Neuronal stem cell (in vitro differentiated cells): ENCODE measurements at regions not wholly inside any gene's neighbourhood (a gene's known extent, or its start where the extent isn't known, plus 50 kb on each side); places are given as distances from the start of the nearest gene placed in this dataset.

ENCODE experiments used
- DNase-seq: peaks from one replicate; pipeline ENCODE4 v3.0.0-alpha.2; 2013; ENCODE audit warnings: low spot score
- H2AFZ ChIP-seq: one replicate; pipeline ENCODE4 v1.6.1; 2013; ENCODE audit warnings: mild to moderate bottlenecking, low read length, inconsistent platforms
- H2AK5ac ChIP-seq: 2 replicates; pipeline ENCODE4 v1.6.1; 2013; ENCODE audit warnings: low read depth, mild to moderate bottlenecking, inconsistent platforms, low read length, moderate library complexity, mixed read lengths
- H2BK120ac ChIP-seq: 2 replicates; pipeline ENCODE4 v1.6.1; 2013; ENCODE audit warnings: low read depth, mild to moderate bottlenecking, inconsistent platforms, low read length, moderate library complexity, mixed read lengths
- H2BK12ac ChIP-seq: one replicate; pipeline ENCODE4 v1.6.1; 2013; ENCODE audit warnings: low read length, inconsistent platforms
- H2BK15ac ChIP-seq: 2 replicates; pipeline ENCODE4 v1.6.1; 2013; ENCODE audit warnings: mild to moderate bottlenecking, low read length, inconsistent platforms, mixed read lengths
- H2BK5ac ChIP-seq: one replicate; pipeline ENCODE4 v1.6.1; 2013; ENCODE audit warnings: inconsistent platforms, mild to moderate bottlenecking, low read length, moderate library complexity
- H3K14ac ChIP-seq: one replicate; pipeline ENCODE4 v1.6.1; 2013; ENCODE audit warnings: low read length, inconsistent platforms
- H3K18ac ChIP-seq: 2 replicates; pipeline ENCODE4 v1.6.1; 2013; ENCODE audit warnings: low read length, inconsistent platforms
- H3K23ac ChIP-seq: 2 replicates; pipeline ENCODE4 v1.6.1; 2013; ENCODE audit warnings: low read depth, mild to moderate bottlenecking, mixed read lengths, low read length, inconsistent platforms; ENCODE audit not compliant: poor library complexity
- H3K27ac ChIP-seq: replicated peaks from 3 replicates; pipeline ENCODE4 v1.5.1; 2013; ENCODE audit warnings: low read length, inconsistent platforms
- H3K27me3 ChIP-seq, 3 experiments: 2 replicates each; pipeline ENCODE4 v1.6.1; 2013; ENCODE audit warnings: low read length in 3 of 3, mild to moderate bottlenecking in 2 of 3, inconsistent platforms in 1 of 3, low read depth in 1 of 3, mixed read lengths in 1 of 3, moderate library complexity in 1 of 3; ENCODE audit not compliant: control insufficient read depth in 3 of 3, insufficient read depth in 3 of 3
- H3K36me3 ChIP-seq, 2 donors: replicated peaks in 1 of 2; 2 replicates each; pipeline ENCODE4 v1.6.1; 2013; ENCODE audit warnings: low read length in 2 of 2; ENCODE audit not compliant: control insufficient read depth in 2 of 2, insufficient read depth in 2 of 2
- H3K4ac ChIP-seq: 2 replicates; pipeline ENCODE4 v1.6.1; 2013; ENCODE audit warnings: inconsistent platforms, mild to moderate bottlenecking, low read length, moderate library complexity
- H3K4me1 ChIP-seq, 2 donors: 1 replicate in 1 of 2; 2 replicates in 1 of 2; pipeline ENCODE4 v1.6.1; 2013; ENCODE audit warnings: low read length in 2 of 2, low read depth in 1 of 2; ENCODE audit not compliant: control insufficient read depth in 2 of 2, insufficient read depth in 1 of 2
- H3K4me2 ChIP-seq: one replicate; pipeline ENCODE4 v1.6.1; 2013; ENCODE audit warnings: mild to moderate bottlenecking, low read length, inconsistent platforms; ENCODE audit not compliant: insufficient read depth, poor library complexity, severe bottlenecking
- H3K4me3 ChIP-seq, 2 donors: 2 replicates each; pipeline ENCODE4 v1.5.1; 2013; ENCODE audit warnings: low read length in 2 of 2, mild to moderate bottlenecking in 2 of 2, inconsistent platforms in 1 of 2, moderate library complexity in 1 of 2
- H3K79me1 ChIP-seq: one replicate; pipeline ENCODE4 v1.6.1; 2013; ENCODE audit warnings: low read depth, mild to moderate bottlenecking, inconsistent platforms, low read length, moderate library complexity
- H3K9ac ChIP-seq: one replicate; pipeline ENCODE4 v1.6.1; 2013; ENCODE audit warnings: mild to moderate bottlenecking, low read depth, low read length, inconsistent platforms; ENCODE audit not compliant: poor library complexity
- H3K9me3 ChIP-seq, 2 donors: replicated peaks in 1 of 2; 2 replicates each; pipeline versions ENCODE3 to v1.6.1; 2013; ENCODE audit warnings: low read length in 2 of 2, mild to moderate bottlenecking in 2 of 2, inconsistent platforms in 1 of 2, low read depth in 1 of 2, mixed read lengths in 1 of 2, moderate library complexity in 1 of 2; ENCODE audit not compliant: control insufficient read depth in 2 of 2, insufficient read depth in 1 of 2
- H4K8ac ChIP-seq: one replicate; pipeline ENCODE4 v1.6.1; 2013; ENCODE audit warnings: low read depth, mild to moderate bottlenecking, inconsistent platforms, low read length, moderate library complexity
- H4K91ac ChIP-seq: one replicate; pipeline ENCODE4 v1.6.1; 2013; ENCODE audit warnings: low read length, low read depth, mild to moderate bottlenecking, inconsistent platforms; ENCODE audit not compliant: poor library complexity
- WGBS, 2 donors: extraction: QIAGEN DNeasy Blood & Tissue Kit; methylation state at CpG; one replicate each; pipeline ENCODE4 v1.1.7; 2013; ENCODE audit warnings: missing lambda C conversion rate in 2 of 2, mixed read lengths in 1 of 2; ENCODE audit not compliant: insufficient read length in 2 of 2, insufficient replicate concordance in 1 of 2; ENCODE audit errors: extremely low coverage in 2 of 2; 5-methylcytosine and 5-hydroxymethylcytosine counted together

DNA sequence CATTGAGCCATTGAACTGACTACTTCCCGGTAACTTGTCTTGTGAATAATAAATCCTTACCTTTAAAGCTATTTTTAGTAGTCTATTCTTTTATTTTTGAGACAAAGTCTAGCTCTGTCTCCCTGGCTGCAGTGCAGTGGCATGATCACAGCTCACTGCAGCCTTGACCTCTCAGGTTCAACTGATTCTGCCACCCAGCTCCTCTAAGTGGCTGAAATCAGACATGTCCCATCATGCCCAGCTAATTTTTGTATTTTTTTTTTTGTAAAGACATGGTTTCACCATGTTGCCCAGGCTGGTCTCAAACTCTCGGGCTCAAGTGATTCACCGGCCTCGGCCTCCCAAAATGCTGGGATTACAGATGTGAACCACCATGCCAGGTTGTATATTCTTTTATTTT, 59.3 kb upstream of the PTGS2 start:
- Histone ChIP-seq H3K4me1 (no peaks in the 10 kb centered on the region), H2BK120ac (no peak overlapping the region), H2BK15ac (no peak overlapping the region), H3K4me3 (no peak overlapping the region), H2BK5ac (no peak overlapping the region), H3K23ac (no peak overlapping the region), H2BK12ac (no peak overlapping the region), H3K9ac (no peak overlapping the region), H3K18ac (no peak overlapping the region), H3K36me3 (no peaks in the 10 kb centered on the region), H3K9me3 (no peaks in the 10 kb centered on the region), H3K27ac (no peak overlapping the region), H3K14ac (no peak overlapping the region), H2AK5ac (no peak overlapping the region), H2AFZ (peak overlapping the region; percentile 17), H3K27me3 (no peaks in the 10 kb centered on the region), H4K8ac (no peak overlapping the region), H3K4me2 (no peak overlapping the region), H3K79me1 (no peaks in the 10 kb centered on the region), H3K4ac (no peak overlapping the region), H4K91ac (no peak overlapping the region)
- no CpG with 5 or more reads among the region's 4 CpGs for WGBS, 2 donors
- DNase-seq, result no peak

DNA sequence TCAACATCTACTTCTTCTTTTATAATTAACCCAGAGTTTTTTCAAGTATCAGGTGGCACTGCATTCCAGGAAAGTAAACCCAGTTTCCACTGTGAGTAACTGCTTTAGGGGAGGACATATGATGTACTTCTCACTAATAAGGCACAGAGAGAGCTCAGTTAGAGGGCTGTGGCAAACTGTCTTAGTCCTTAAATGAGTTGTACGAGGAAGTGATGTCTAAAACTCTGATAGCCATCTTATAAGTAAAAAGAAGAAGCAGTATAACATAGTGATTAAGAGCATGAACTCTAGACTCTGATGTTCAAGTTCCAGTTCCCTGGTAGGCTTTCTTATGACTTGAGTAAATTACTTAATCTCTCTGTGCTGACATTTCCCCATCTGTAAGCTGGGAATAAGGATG, 58.7 kb upstream of the PTGS2 start:
- H3K23ac ChIP-seq, result no peak overlapping the region
- H3K36me3 ChIP-seq, result no peaks in the 10 kb centered on the region
- H4K8ac ChIP-seq, result no peak overlapping the region
- H3K27me3 ChIP-seq, result no peaks in the 10 kb centered on the region
- no peaks in the 10 kb centered on the region for H3K9me3 ChIP-seq
- peak overlapping the region; percentile 17 for H2AFZ ChIP-seq
- no peak overlapping the region for H3K9ac ChIP-seq
- no peak overlapping the region for H3K18ac ChIP-seq
- H2BK15ac ChIP-seq, result no peak overlapping the region
- no peak overlapping the region for H2BK5ac ChIP-seq
- H3K14ac ChIP-seq, result no peak overlapping the region
- no peaks in the 10 kb centered on the region for H3K4me1 ChIP-seq
- DNase-seq, result no peak
- no peak overlapping the region for H2AK5ac ChIP-seq
- no CpG with 5 or more reads among the region's 1 CpG for WGBS, 2 donors
- no peak overlapping the region for H3K4ac ChIP-seq
- H2BK120ac ChIP-seq, result no peak overlapping the region
- H2BK12ac ChIP-seq, result no peak overlapping the region
- no peak overlapping the region for H4K91ac ChIP-seq
- no peaks in the 10 kb centered on the region for H3K79me1 ChIP-seq
- no peak overlapping the region for H3K4me2 ChIP-seq
- H3K27ac ChIP-seq, result no peak overlapping the region
- no peak overlapping the region for H3K4me3 ChIP-seq

DNA sequence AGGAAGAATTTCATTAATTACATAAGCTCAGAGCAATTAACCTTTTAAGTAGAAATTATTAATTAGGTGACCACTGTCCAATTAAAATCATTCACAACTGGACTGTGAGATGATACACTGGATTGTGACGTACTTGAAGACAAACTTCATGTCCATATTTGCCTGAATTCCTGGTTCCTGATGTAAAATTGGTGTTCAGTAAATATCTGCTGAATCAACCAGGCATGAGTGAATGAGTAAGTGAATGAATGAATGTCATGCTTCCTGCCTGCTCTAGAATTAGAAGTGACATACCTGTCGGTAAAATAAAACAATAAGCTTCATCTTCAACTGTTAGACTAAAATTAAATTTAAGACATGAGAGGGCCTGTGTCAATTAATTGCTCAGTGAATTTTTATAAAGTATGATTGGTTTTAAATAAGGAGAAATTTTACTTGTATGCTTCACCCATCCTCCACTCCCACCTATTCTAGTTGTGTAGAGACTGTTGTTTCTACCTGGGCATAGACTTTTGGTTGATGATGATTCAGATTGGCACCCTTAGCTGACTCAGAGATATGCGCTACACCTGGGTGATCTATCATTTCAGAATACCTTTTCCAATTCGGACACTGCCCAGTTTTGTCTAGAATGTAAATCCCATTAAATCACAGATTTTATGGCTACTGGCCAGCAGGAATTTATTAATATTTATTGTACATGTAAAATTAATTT, 56.9 kb upstream of the PTGS2 start:
- Histone ChIP-seq H3K4me3 (no peak overlapping the region), H3K4me1 (no peaks in the 10 kb centered on the region), H3K18ac (no peak overlapping the region), H2AFZ (no peak overlapping the region), H3K4ac (no peak overlapping the region), H3K79me1 (no peaks in the 10 kb centered on the region), H3K4me2 (no peak overlapping the region), H3K9me3 (no peaks in the 10 kb centered on the region), H3K23ac (no peak overlapping the region), H3K27ac (no peak overlapping the region), H2BK120ac (no peak overlapping the region), H3K27me3 (no peaks in the 10 kb centered on the region), H3K9ac (no peak overlapping the region), H2AK5ac (no peak overlapping the region), H3K14ac (no peak overlapping the region), H2BK5ac (no peak overlapping the region), H3K36me3 (no peaks in the 10 kb centered on the region), H4K8ac (no peak overlapping the region), H4K91ac (no peak overlapping the region), H2BK12ac (no peak overlapping the region), H2BK15ac (no peak overlapping the region)
- WGBS, 2 donors, result no CpG with 5 or more reads among the region's 4 CpGs
- DNase-seq, result no peak

- Histone ChIP-seq H3K9me3 (no peaks in the 10 kb centered on the region), H3K4me1 (no peaks in the 10 kb centered on the region), H2BK5ac (no peak overlapping the region), H4K8ac (no peak overlapping the region), H2BK12ac (no peak overlapping the region), H3K4me2 (no peak overlapping the region), H3K79me1 (no peaks in the 10 kb centered on the region), H3K18ac (no peak overlapping the region), H3K4ac (no peak overlapping the region), H3K27me3 (no peaks in the 10 kb centered on the region), H3K4me3 (no peak overlapping the region), H3K27ac (no peak overlapping the region), H3K23ac (no peak overlapping the region), H2AFZ (no peak overlapping the region), H2BK15ac (no peak overlapping the region), H3K9ac (no peak overlapping the region), H4K91ac (no peak overlapping the region), H2AK5ac (no peak overlapping the region), H2BK120ac (no peak overlapping the region), H3K36me3 (no peaks in the 10 kb centered on the region), H3K14ac (no peak overlapping the region)
- no CpG with 5 or more reads among the region's 1 CpG for WGBS, 2 donors
- DNase-seq, result no peak
Observed at GRCh38 chr1:186735463-186735862, 55.2 kb upstream of the PTGS2 start.
